HG03575 (cell line): ENCODE measurements at regions not wholly inside any gene's neighbourhood (a gene's known extent, or its start where the extent isn't known, plus 50 kb on each side); places are given as distances from the start of the nearest gene placed in this dataset.

Experiments
- ATAC-seq: cut with Tn5 transposase; IDR thresholded peaks from one replicate; pipeline ENCODE4 v1.9.1; 2021; ENCODE audit not compliant: unreplicated experiment, insufficient number of reproducible peaks, low FRiP score; ENCODE audit errors: extremely low read depth

- ATAC-seq = no peak
Observed at GRCh38 chr4:58732973-58733372, 1622.8 kb upstream of the IGFBP7 start.

GRCh38 chr4:58723954-58724353 is 1613.8 kb upstream of the IGFBP7 start:
- ATAC-seq = no peak

DNA sequence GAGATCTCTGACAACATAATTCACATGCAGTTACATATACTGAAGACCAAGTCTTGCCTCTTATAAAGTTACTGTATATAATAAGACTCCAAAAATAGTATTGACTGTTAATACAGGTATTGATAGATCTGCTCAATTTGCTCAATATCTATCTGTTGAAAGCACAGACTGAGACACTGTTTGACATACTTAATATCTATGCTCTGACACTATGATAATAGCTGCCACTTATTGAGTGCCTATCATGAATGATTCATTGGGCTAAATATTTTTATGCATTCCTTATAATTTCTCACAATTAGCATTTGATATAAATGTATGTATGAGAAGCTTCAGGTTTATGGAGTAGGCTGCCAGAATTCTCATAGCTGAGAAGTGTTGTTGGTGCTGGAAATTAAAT is 1600.9 kb upstream of the IGFBP7 start:
- no peak for ATAC-seq

DNA sequence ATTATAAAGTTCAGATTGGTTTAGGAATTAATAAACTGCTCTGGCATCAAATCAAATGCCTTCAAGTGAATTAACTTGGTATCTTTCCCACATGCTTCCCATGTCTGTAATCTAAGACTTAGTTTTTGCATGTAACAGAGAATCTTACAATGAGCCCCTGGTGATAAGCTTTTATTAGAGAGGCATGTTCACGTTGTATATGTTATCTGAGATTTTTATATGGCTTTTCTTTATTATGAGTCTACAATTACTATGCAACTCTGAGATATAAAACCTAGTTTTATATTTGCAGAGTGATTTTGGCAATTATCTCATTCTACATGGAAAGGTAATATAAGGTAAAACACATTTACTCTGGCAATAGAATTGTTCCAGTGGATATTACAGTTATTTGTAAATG is 1578.4 kb upstream of the IGFBP7 start:
- ATAC-seq = no peak

DNA sequence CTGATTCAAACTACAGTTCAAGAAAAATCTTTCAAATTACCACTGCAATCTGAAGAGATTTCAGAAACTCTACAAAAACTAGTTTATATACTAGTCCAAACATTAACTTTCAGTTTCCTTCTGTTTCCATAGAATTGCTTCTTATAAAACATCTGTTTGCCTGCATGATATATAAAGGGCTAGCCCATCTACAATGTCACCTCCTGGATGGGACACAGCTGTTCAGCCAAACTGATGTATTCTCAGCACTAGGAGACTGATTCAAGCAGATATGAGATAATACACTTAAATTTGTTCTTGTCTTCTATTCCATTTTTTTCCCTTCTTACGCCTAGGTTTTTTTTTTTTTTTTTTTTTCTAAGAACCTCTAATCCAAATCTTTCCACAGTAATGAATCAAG is 1569.7 kb upstream of the IGFBP7 start:
- no peak for ATAC-seq

DNA sequence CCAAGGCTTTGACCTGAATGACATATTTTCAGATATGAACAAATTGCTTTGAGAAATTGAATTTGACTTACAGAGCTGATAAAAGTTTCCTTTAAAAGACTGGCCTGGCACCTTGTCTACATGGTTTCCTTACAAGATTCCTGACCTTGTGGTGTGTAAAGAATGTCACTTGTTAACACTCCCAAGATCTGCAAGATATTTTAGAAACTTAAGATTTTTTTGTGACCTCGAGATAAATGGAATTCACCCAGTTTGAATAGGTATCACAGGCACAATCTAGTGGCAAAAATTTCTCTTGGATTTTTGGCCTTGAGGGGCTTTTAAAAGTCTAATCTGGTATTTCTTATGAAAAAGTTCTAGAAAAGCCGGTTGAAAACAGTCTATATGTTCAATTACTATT is 1568.9 kb upstream of the IGFBP7 start:
- ATAC-seq = no peak

GRCh38 chr4:58669783-58670182 is 1559.6 kb upstream of the IGFBP7 start:
- ATAC-seq = no peak

DNA sequence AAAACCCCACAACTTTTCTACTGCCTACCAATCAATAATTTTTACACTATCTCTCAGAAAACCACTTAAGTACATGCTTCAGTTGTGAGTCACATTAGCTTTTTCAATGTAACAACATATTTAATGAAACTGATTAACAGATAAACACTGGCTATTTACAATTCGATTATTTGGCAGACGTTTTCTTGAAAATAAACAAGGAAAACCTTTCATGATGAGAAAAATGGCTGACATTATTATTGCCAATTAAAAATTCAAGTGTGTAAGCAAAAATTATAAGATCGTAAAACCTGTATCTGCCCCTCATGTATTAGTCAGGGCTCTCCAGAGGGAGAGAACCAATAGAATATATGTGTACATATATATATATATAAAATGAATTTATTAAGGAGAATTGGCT is 1555.5 kb upstream of the IGFBP7 start:
- no peak for ATAC-seq

DNA sequence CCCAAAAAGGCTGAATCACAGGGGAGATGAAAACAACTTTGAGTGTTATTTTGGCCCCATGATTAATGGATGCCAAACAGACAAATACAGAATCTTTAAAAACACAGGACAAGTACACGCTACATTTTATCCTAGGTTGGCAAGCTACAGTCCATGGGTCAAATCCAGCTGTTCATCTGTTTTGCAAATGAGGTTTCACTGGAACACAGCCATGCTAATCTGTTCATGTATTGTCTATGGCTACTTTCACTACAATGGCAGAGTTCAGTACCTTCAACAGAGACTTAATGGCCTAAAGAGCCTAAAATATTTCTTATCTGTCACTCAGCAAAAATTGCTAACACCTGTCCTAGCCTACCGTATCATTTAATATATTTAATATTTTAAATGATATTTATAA is 1548.5 kb upstream of the IGFBP7 start:
- ATAC-seq = no peak

- ATAC-seq = no peak
Observed at GRCh38 chr4:58653251-58653650, 1543.1 kb upstream of the IGFBP7 start.

DNA sequence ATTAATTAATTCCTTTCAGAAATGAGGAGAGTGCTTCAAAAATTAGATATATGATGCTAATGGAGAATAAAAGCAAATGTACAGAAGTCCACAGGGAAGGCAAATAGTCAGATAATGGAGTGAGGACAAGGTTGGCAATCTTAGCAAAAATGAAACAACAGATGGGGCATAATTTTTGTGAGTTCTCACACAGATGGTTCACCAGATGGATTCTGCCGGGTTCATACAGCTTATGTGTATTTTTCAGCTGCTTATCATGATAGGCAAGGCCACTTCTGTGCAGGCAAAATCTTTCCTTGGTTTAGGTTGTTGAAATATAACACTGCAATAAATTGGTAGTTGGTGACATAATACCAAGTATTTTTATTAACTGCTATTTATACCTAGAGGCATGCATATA is 1539.0 kb upstream of the IGFBP7 start:
- no peak for ATAC-seq

DNA sequence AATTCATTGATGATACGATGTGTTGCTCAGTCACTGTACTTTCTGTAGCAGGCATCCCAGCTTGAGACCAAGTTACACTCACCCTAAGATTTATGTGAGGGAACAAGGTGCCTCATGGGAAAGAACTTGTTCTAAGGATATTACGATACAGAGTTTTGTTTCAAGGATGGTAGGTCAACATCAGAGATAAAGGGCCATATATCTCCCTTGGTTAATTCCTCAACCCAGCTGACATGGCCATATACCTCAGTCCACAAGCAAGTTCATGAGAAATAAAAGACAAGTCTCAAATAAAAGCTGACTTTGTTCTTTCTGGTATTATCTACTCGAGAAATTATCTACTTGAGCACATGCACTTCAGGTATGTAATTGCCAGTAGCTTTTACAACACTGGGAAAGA is 1535.9 kb upstream of the IGFBP7 start:
- ATAC-seq = no peak

DNA sequence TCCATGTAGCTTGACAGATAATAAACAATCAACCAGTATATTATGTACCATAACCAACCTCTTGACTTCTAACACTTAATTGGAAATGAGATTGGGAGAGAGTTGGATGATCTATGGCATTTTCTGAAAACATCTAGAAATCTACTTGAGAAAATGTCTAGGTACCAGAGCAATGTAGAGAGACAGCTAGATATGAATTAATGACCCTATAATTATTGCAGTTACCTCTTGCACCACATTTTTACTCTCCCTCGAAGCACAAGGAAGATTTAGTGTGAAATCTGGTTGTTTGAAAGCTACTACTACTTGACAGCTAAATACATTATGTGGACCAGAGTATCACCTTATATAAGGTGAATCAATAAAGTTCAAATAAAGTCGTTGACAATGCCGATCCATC is 1534.4 kb upstream of the IGFBP7 start:
- ATAC-seq = no peak

DNA sequence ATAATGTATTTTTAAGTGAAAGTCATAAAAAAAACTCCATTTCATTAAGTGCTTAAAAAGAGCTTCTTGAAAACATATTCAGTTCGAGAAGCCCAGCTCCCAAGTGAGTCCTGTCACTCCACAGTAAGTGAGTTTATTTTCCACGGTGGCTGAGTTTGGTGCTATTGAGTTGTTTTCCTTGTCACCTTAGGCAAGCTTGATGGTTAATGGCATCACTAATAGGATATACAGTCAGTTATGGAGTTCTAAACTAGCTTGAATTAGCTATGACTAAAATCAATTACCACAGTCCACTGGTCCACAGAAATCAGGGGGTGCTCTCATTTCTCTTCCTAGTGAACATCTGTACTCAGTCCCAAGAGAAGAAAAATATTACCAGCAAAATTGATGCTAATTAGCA is 1526.2 kb upstream of the IGFBP7 start:
- ATAC-seq = no peak

GRCh38 chr4:58617226-58617625 is 1507.0 kb upstream of the IGFBP7 start:
- no peak for ATAC-seq

DNA sequence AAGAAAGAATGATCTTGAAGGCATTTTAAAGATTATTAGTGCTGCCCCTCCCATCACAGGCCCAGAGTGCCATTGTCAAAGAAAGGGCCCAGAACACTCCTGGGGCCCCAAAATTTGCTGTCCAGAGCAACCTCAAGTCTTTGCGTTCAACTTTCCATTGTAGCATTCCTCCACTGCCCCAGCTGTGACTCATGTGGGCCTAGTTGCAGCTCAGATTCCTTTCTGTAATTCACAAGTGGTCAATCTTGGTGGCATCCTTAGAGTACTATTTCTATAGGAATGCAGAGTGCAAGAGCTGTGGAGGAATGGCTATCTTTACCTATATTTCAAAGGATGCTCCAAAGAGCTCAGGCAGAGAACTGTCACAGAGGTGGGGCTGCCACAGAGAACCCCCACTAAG is 1500.8 kb upstream of the IGFBP7 start:
- no peak for ATAC-seq

GRCh38 chr4:58606303-58606702 is 1496.1 kb upstream of the IGFBP7 start:
- no peak for ATAC-seq

GRCh38 chr4:58603951-58604350 is 1493.8 kb upstream of the IGFBP7 start:
- no peak for ATAC-seq

GRCh38 chr4:58602731-58603359 is 1492.7 kb upstream of the IGFBP7 start:
- no peak for ATAC-seq

DNA sequence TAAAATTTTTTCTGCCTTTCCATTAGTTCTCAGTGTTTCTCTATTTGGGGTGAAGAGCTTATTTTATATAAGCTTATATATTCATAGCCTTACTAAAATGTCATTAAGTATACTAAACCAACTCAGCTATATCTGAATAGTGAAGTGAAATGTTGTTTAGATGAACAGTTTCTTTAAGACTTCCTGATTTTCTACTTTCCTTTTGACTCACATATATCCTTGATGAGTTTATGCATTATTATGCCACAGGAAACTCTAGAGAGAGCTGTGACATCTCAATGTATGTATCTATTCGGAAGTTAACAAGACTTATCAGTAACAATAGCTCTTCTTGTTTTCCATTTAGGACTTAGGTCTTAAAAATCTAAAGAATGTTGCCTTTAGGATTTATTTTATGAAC is 1491.8 kb upstream of the IGFBP7 start:
- no peak for ATAC-seq

DNA sequence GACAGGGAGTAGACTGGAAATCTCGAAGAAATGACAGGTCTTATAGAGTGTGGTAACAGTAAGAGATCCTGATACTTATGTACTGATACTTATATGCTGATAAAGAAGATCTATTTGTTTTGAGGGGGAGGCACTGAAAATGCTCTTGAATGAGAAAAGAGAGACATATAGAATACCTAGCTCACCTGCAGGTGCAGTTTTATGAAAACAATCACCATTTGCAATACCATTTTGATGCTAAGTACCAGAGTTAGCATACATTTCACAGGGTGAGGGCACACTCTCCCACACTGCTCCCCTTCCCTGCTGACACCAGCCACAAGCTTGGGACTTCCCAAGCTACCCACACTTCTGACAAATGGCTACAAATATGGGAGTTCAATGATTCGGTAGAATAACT is 1490.1 kb upstream of the IGFBP7 start:
- ATAC-seq = no peak

DNA sequence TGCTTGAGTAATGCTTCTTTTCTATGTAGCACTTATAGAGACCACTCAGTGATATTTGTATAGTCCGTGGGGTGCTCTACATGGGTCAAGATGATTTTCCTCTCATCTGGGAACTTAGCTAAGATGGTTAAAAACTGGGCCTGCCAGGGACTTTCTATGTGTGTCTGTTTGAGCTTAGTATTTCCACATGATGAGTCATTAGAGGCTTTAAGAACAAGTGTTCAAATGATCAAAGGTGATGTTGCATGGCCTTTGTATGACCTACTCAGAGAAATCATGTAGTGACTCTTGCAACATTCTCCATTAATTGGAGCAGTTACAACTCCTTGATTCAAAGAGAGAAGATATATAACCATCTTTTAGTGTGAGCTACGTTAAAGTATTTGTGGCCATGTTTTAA is 1480.5 kb upstream of the IGFBP7 start:
- ATAC-seq = no peak
